WTC11 (cell line): ENCODE measurements at regions not wholly inside any gene's neighbourhood (a gene's known extent, or its start where the extent isn't known, plus 50 kb on each side); places are given as distances from the start of the nearest gene placed in this dataset.

Experiments
- ATAC-seq: fragments of 200-7000 bp; cut with Tn5 transposase; 2 replicates; pipeline ENCODE4 v1.10.0; 2021; ENCODE audit warnings: mild to moderate bottlenecking, moderate library complexity
- CTCF ChIA-PET: fragments of 300-600 bp; sonication (Branson Sonifier 250); formaldehyde crosslinking; loops from one replicate; lab custom pipeline; 2021; ENCODE audit warnings: antibody characterized with exemption; lab: Charles Lee
- POLR2A ChIA-PET: fragments of 350-600 bp; sonication (Branson Sonifier 250); formaldehyde crosslinking; loops from one replicate; lab custom pipeline; 2021; ENCODE audit warnings: antibody characterized with exemption; lab: Charles Lee
- DNase-seq: peaks from one replicate; pipeline ENCODE4 v3.0.0; 2021; ENCODE audit warnings: low spot score
- H3K27ac Mint-ChIP-seq: 2 replicates; pipeline ENCODE4 v1.8.0; 2021; ENCODE audit warnings: mixed read lengths
- H3K27me3 Mint-ChIP-seq: 2 replicates; pipeline ENCODE4 v1.8.0; 2021; ENCODE audit warnings: low read depth, mild to moderate bottlenecking, moderate library complexity, mixed read lengths
- H3K36me3 Mint-ChIP-seq: 2 replicates; pipeline ENCODE4 v1.8.0; 2021; ENCODE audit warnings: mixed read lengths
- H3K4me1 Mint-ChIP-seq: 2 replicates; pipeline ENCODE4 v1.8.0; 2022; ENCODE audit warnings: mixed read lengths
- H3K4me3 Mint-ChIP-seq: 2 replicates; pipeline ENCODE4 v1.8.0; 2021; ENCODE audit warnings: mild to moderate bottlenecking, moderate library complexity, mixed read lengths
- H3K9me3 Mint-ChIP-seq: 2 replicates; pipeline ENCODE4 v1.8.0; 2021; ENCODE audit warnings: mixed read lengths
- ARID4B ChIP-seq: sonication (generic); formaldehyde crosslinking; IDR thresholded peaks from 2 replicates; pipeline ENCODE4 v1.8.0; 2023; ENCODE audit warnings: missing genetic modification reagents, mild to moderate bottlenecking, borderline replicate concordance
- CBFB ChIP-seq: sonication (generic); formaldehyde crosslinking; IDR thresholded peaks from 2 replicates; pipeline ENCODE4 v1.8.1; 2022; ENCODE audit warnings: mild to moderate bottlenecking, low read depth, missing genetic modification reagents
- CREB1 ChIP-seq: sonication (generic); formaldehyde crosslinking; IDR thresholded peaks from 2 replicates; pipeline ENCODE4 v1.8.0; 2023; ENCODE audit warnings: mild to moderate bottlenecking, missing genetic modification reagents
- EMX1 ChIP-seq: fragments of 250-450 bp; sonication (Bioruptor Pico); IDR thresholded peaks from 2 replicates; pipeline ENCODE4 v1.8.0; 2021; ENCODE audit warnings: mild to moderate bottlenecking
- ESRRA ChIP-seq: sonication (generic); formaldehyde crosslinking; IDR thresholded peaks from 2 replicates; pipeline ENCODE4 v1.8.1; 2022; ENCODE audit warnings: mild to moderate bottlenecking, missing genetic modification reagents, borderline replicate concordance
- ETV6 ChIP-seq: sonication (generic); formaldehyde crosslinking; IDR thresholded peaks from 2 replicates; pipeline ENCODE4 v1.8.1; 2022; ENCODE audit warnings: mild to moderate bottlenecking, missing genetic modification reagents
- FOXP1 ChIP-seq: sonication (generic); formaldehyde crosslinking; IDR thresholded peaks from 2 replicates; pipeline ENCODE4 v1.8.0; 2022; ENCODE audit warnings: missing genetic modification reagents, mild to moderate bottlenecking, moderate library complexity, borderline replicate concordance
- MAX ChIP-seq: sonication (generic); formaldehyde crosslinking; IDR thresholded peaks from 2 replicates; pipeline ENCODE4 v1.8.0; 2022; ENCODE audit warnings: mild to moderate bottlenecking, missing genetic modification reagents
- NFE2L1 ChIP-seq: sonication (generic); formaldehyde crosslinking; IDR thresholded peaks from 2 replicates; pipeline ENCODE4 v1.8.1; 2023; ENCODE audit warnings: missing genetic modification reagents
- NR3C1 ChIP-seq: sonication (generic); formaldehyde crosslinking; conservative IDR thresholded peaks from 2 replicates; pipeline ENCODE4 v1.8.1; 2023; ENCODE audit warnings: low read depth, mild to moderate bottlenecking, missing genetic modification reagents
- SOX15 ChIP-seq: fragments of 250-450 bp; sonication (Bioruptor Pico); IDR thresholded peaks from 2 replicates; pipeline ENCODE4 v1.9.0; 2021; ENCODE audit warnings: mild to moderate bottlenecking
- TCF7 ChIP-seq: sonication (generic); formaldehyde crosslinking; IDR thresholded peaks from 2 replicates; pipeline ENCODE4 v1.8.0; 2022; ENCODE audit warnings: mild to moderate bottlenecking, low read depth, missing genetic modification reagents, moderate library complexity
- ZMAT4 ChIP-seq: fragments of 250-450 bp; sonication (Bioruptor Pico); IDR thresholded peaks from 2 replicates; pipeline ENCODE4 v1.9.0; 2021; ENCODE audit warnings: mild to moderate bottlenecking
- ZNF317 ChIP-seq: sonication (generic); formaldehyde crosslinking; IDR thresholded peaks from 2 replicates; pipeline ENCODE4 v1.8.1; 2023; ENCODE audit warnings: low read depth, mild to moderate bottlenecking, moderate library complexity, missing genetic modification reagents, borderline replicate concordance
- ZNF396 ChIP-seq: fragments of 250-450 bp; sonication (Bioruptor Pico); IDR thresholded peaks from 2 replicates; pipeline ENCODE4 v1.8.0; 2021; ENCODE audit warnings: mild to moderate bottlenecking, moderate library complexity, borderline replicate concordance
- ZNF423 ChIP-seq: fragments of 250-450 bp; sonication (Bioruptor Pico); IDR thresholded peaks from 2 replicates; pipeline ENCODE4 v2.1.2; 2022; ENCODE audit warnings: mild to moderate bottlenecking, moderate library complexity
- ZNF671 ChIP-seq: fragments of 250-450 bp; sonication (Bioruptor Pico); IDR thresholded peaks from 2 replicates; pipeline ENCODE4 v1.8.0; 2021; ENCODE audit warnings: mild to moderate bottlenecking
- TF ChIP-seq, protein P1 (sequence below): sonication (generic); formaldehyde crosslinking; IDR thresholded peaks from 2 replicates; pipeline ENCODE4 v1.8.1; 2022; ENCODE audit warnings: mild to moderate bottlenecking, moderate library complexity, missing genetic modification reagents
- TF ChIP-seq, protein P2 (sequence below): sonication (generic); formaldehyde crosslinking; IDR thresholded peaks from 2 replicates; pipeline ENCODE4 v1.8.0; 2022; ENCODE audit warnings: mild to moderate bottlenecking, missing genetic modification reagents

DNA sequence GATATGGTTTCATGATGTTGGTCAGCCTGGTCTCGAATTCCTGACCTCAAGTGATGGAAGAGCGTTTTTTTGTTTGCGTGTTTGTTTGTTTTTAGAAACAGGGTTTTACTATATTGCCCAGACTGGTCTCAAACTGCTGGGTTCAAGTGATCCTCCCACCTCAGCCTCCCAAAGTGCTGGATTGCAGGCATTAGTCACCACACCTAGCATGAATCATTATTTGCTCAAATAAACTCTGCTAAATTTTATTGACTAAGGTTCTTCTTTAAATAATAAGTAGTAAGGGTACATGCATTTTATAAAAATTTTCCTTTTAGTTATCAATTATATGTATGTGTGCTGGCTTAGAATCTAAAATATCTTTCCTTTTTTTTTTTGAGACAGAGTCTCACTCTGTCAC is 52.9 kb downstream of the ZBTB9 start:
- TF ChIP-seq ZMAT4 (CRISPR knock-in tag) = no peak
- no peak for TF ChIP-seq ZNF396 (CRISPR knock-in tag)
- no peak for TF ChIP-seq CREB1 (CRISPR knock-in tag)
- no peak for TF ChIP-seq MAX (CRISPR knock-in tag)
- no peak for TF ChIP-seq ZNF423 (CRISPR knock-in tag)
- TF ChIP-seq CBFB (CRISPR knock-in tag) = no peak
- Mint-ChIP-seq H3K27me3 (peaks cover 11% of the 10 kb centered on the region), H3K36me3 (peaks cover 16% of the 10 kb centered on the region), H3K9me3 (peaks cover 19% of the 10 kb centered on the region), H3K27ac (no peak overlapping the region), H3K4me1 (peaks cover 22% of the 10 kb centered on the region), H3K4me3 (no peak overlapping the region)
- ChIA-PET CTCF (no interaction called here), POLR2A (no interaction called here)
- DNase-seq (no peak), ATAC-seq (no peak)

DNA sequence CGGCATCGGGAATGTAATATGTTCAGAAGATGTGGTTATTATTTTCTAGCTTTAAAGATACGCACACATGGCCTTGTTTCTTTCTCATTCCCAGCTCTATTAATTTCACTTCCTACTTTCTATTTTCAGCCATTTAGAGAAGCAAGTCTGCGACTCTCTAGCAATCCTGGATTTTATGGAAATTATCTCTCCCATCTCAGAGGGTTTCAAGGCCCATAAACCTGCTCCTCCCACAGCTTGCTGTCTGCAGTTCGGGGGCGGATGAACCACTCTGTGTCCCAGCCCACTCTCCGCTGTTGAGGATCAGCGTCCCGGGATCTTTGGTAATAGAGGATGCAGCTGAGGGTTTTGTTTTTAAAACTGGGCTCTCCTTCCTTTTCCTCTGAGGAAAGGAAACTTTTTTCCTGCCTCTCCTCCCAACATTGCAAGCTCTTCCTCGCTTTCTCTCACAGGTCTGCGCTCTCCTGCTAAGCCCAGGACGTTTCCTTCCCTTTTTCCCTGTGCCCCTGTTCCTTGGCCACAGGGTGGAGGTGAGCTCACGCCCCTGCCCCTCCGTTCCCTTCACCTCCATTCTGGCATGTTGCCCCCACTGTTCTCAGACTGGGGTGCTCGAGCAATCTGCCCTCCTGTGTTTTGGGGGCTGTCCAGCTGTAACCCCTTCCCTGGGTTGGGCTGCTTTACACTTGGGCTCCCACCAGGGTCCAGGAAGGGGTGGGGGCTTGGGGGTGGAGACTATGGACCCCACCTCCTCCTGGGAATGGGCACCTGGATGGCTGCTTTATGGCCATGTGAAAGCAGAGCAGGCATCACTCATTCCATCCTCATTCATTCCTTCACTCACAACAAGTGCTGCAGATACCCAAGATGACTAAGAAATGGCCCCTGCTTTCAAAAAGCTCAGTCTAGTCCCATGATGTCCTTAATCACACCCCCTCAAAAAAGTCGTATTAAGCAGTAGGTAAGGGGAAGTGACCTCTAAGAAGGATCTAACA is 54.9 kb downstream of the ZBTB9 start:
- ChIA-PET POLR2A (interaction anchor here (0.5 kb wide), 1 partner anchor 30 kb away, joined by 6 read pairs; no protein-coding TSS in a partner anchor), CTCF (interaction anchor here (0.8 to 1.8 kb wide), 7 partner anchors 10 to 262 kb away, joined by 3 to 10 read pairs (median 3); partner anchors contain the start of gene BAK1)
- Mint-ChIP-seq H3K4me1 (peaks cover 25% of the 10 kb centered on the region), H3K27me3 (peaks cover 13% of the 10 kb centered on the region), H3K27ac (peak overlapping the region; percentile 64), H3K9me3 (peaks cover 8% of the 10 kb centered on the region), H3K36me3 (peaks cover 3% of the 10 kb centered on the region; the same call in 1 of the 2 replicates), H3K4me3 (peak overlapping the region; percentile 52)
- DNase-seq (peak; percentile 28), ATAC-seq (peak; percentile 80)
- TF ChIP-seq, protein P1, sequence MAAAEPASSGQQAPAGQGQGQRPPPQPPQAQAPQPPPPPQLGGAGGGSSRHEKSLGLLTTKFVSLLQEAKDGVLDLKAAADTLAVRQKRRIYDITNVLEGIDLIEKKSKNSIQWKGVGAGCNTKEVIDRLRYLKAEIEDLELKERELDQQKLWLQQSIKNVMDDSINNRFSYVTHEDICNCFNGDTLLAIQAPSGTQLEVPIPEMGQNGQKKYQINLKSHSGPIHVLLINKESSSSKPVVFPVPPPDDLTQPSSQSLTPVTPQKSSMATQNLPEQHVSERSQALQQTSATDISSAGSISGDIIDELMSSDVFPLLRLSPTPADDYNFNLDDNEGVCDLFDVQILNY = no peak

GRCh38 chr6:33513213-33513612 is 58.8 kb downstream of the ZBTB9 start:
- Mint-ChIP-seq H3K9me3 (no peaks in the 10 kb centered on the region), H3K36me3 (no peaks in the 10 kb centered on the region), H3K27me3 (peaks cover 15% of the 10 kb centered on the region), H3K4me3 (no peak overlapping the region), H3K4me1 (peaks cover 16% of the 10 kb centered on the region), H3K27ac (no peak overlapping the region)
- DNase-seq (no peak), ATAC-seq (no peak)
- ChIA-PET CTCF (interaction anchor here (0.8 to 2.6 kb wide), 5 partner anchors 23 to 167 kb away, joined by 3 to 15 read pairs (median 4); partner anchors contain the start of genes BAK1 and CUTA), POLR2A (no interaction called here)
- no peak for TF ChIP-seq NR3C1 (CRISPR knock-in tag)
- no peak for TF ChIP-seq ETV6
- TF ChIP-seq FOXP1 (CRISPR knock-in tag) = no peak
- TF ChIP-seq, protein P2, sequence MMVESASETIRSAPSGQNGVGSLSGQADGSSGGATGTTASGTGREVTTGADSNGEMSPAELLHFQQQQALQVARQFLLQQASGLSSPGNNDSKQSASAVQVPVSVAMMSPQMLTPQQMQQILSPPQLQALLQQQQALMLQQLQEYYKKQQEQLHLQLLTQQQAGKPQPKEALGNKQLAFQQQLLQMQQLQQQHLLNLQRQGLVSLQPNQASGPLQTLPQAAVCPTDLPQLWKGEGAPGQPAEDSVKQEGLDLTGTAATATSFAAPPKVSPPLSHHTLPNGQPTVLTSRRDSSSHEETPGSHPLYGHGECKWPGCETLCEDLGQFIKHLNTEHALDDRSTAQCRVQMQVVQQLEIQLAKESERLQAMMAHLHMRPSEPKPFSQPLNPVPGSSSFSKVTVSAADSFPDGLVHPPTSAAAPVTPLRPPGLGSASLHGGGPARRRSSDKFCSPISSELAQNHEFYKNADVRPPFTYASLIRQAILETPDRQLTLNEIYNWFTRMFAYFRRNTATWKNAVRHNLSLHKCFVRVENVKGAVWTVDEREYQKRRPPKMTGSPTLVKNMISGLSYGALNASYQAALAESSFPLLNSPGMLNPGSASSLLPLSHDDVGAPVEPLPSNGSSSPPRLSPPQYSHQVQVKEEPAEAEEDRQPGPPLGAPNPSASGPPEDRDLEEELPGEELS = no peak
- TF ChIP-seq ZNF317 (CRISPR knock-in tag) = no peak
- no peak for TF ChIP-seq NFE2L1 (CRISPR knock-in tag)
- TF ChIP-seq ARID4B = no peak
- TF ChIP-seq ESRRA (CRISPR knock-in tag) = no peak
- no peak for TF ChIP-seq TCF7 (CRISPR knock-in tag)
- TF ChIP-seq ZNF671 = no peak
- TF ChIP-seq EMX1 (CRISPR knock-in tag) = no peak
- TF ChIP-seq SOX15 (CRISPR knock-in tag) = no peak
